ENCODE measurements at regions not wholly inside any gene's neighbourhood (a gene's known extent, or its start where the extent isn't known, plus 50 kb on each side); places are given as distances from the start of the nearest gene placed in this dataset.
"Not testable (repeated sequence)": the region's sequence is repeated elsewhere in the genome, so short reads cannot be mapped to it uniquely, and the experiment has no call there.

- no peak for DNase-seq
Measured at GRCh38 chr6:27804851-27805250, 107.3 kb downstream of the OR2B2 start.

- DNase-seq: no peak
Measured at GRCh38 chr6:27800731-27801373, 111.3 kb downstream of the OR2B2 start.

DNA sequence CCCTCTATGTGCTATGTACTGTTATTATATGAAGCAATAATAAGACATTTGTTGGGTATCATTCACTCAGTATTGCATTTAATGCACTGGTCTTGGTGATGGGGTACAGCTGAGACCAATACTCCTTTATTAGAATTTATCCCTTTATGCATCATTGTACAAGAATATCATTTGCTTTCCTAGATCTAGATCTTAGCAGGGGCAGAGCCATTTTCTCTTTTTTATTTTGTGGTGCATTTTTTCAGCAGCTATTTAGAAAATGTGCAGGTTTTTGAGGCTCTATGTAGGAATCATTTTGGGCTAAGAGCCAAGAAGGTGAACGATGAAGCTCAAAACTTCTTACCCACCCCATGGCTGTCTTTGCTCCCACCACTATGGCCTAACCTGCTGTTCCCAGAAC lies 114.2 kb downstream of the OR2B2 start:
- no peak for DNase-seq

DNA sequence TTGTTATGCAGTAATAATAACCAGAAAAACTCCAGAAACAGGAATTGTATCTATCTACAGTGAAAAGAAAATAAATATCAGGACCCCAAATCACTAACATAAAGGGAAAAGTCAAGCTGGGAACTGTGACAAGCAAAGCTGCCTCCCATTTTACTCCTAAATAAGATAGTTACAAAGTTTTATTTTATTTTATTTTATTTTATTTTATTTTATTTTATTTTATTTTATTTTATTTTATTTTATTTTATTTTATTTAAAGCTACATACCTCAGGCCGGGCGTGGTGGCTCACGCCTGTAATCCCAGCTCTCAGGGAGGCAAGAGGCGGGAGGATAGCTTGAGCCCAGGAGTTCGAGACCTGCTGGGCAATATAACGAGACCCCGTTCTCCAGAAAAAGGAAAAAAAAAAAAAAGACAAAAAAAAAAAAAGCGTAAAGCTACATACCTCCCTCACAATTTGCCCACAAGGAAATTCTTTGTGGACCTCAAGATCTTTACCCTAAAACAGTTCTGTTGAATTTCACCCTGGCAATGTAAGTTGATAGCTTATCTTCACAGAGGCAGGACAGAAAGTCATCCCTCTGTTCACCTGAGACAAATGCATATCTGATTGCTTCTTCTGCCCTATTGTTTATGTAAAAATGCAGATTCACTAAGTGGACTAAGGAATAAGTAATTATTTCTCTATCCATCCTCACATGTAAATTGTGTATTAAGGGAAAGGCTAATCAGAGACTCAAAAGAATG lies 115.3 kb downstream of the OR2B2 start:
- DNase-seq: not testable (repeated sequence)

GRCh38 chr6:27795697-27796494 lies 116.3 kb downstream of the OR2B2 start:
- peak in 1 of 2 donors; percentile 95 for DNase-seq

DNA sequence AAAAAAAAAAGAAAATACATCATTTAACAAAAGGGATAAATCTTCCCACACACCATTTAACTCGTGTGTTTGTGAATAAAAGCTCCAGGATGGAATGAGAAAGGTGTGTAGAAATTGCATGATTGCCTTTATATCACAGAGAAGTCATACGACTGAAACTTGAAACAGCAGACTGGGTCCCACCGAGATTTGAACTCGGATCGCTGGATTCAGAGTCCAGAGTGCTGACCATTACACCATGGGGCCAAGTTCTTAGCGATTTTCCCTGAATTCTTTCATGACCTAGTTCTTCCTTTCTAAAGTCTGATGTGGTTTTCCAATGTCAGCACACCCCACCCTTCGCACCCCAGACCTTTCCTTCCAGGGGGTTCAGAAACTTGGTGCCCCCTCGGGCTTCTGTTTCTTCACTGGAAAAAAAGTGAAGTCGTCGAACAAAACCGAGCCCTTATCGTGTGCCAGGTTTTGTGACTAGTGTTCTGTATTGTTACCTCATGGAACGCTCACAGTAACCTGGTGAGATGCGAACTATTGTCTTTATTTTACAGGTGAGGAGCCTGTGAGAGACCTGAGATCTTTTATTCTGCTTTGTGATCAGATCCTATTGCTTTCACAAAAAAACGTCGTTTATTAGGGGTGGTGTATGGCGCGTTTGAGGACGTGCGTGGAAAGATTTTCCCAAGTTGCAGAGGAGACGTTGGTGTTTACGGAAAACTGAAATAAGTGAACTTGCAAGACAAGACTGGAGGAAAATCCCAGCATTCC lies 120.8 kb downstream of the OR2B2 start:
- no peak for DNase-seq

GRCh38 chr6:27788376-27788775 lies 123.8 kb downstream of the OR2B2 start:
- not testable (repeated sequence) for DNase-seq

DNA sequence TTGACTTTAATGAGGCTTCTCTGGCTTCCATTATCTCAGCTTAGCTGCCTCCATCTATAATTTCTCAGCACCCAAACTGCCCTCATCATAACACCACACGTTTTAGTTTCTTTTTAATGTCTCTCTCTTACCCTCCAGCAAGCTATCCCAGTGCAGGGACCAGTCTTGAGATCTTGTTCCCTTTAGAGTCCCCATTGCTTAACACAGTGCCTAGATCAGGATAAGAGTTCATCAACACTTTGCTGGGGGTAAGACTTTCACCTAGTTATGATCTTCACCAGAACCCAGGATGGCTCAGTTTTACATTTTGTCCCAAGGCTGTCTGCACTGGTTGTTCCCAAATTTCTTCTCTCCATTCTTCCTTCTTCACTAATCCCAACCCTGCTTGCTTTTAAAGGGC lies 126.1 kb downstream of the OR2B2 start:
- DNase-seq: no peak

DNA sequence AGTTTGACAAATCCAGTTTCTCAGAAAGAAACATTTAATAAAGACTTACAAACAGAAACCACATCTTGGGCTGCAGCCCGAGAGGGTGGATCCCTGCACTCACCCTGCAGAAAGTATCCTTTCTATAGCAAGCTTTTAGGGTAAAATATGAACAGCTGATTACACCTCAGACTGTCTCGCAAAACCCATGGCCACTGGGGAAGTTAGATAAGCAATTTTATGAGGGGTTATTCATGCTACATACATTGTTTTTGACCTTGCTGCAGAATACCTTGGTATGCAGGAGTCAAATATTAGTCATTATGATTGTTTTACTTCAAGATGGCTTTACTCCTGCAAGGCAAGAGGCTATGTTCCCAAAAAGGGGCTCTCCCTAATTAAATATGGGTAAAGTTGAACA lies 126.9 kb downstream of the OR2B2 start:
- DNase-seq: no peak

- no peak for DNase-seq
Measured at GRCh38 chr6:27782748-27783147, 129.4 kb downstream of the OR2B2 start.

DNA sequence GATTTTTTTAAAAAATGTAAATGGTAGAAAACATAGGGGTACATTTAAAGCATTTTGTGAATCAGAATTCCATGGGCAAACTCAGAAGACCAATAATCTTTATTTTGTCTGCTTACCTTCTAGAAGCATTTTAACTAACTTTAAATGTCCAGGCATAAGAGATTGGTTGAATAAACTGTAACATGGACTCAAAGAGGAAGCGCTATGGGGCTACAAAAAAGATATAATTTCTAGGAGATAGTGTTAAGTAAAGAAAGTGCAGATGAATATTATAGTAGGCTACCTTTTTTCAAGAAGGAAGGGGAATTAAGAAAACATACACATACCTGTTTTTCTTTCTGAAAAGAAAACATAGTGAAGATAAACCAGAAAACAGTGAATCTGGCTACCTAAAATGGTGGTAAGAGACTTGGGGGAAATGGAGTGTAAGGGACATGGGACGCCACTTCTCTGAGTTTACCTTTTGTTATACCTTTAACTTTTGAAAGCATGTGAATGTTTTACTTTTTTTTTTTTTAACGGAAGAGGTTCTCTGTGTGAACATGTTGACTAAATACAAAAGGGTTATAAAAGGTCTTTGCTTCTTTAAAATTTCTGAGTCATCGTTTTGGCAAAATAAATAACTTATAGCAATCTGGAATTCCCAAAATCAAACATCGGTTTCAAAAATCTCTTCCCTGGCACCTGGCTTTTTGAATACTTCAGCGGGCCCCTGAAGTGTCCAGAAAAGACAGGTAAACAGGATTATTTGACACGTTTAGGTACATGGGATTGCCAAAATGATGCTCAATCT lies 133.4 kb downstream of the OR2B2 start:
- no peak for DNase-seq

DNA sequence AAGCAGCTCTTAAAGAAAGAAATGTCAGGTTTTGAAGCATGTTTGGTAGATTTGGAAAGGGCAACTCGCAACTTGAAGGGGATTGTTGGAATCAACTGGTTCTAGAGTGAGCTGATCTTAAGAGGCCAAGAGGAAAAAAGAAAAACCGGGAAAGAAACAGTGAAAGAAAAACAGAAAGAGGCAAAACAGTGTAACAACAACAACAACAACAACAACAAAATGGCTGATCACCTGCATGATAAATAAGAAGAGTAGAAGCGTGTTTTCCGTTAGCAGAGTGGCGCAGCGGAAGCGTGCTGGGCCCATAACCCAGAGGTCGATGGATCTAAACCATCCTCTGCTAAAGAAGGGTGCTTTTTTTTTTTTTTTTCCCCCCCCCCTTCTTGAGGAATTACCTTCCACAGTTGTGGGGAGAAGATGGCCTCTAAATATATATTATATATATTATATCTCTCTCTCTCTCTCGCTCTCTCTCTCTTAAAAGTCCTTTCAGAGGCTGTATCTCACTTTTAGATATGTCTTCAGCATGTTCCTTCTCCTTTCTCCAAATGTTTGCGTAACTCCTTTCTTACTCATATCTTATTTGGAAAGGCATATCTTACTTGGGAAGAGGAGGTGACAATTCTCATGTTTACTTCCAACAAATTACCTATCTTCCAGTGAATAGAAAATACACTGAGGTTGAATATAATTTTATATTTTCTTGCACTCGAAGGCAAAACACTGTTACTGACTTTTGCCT lies 134.4 kb downstream of the OR2B2 start:
- no peak for DNase-seq

GRCh38 chr6:27777126-27777525 lies 135.1 kb downstream of the OR2B2 start:
- no peak for DNase-seq

DNA sequence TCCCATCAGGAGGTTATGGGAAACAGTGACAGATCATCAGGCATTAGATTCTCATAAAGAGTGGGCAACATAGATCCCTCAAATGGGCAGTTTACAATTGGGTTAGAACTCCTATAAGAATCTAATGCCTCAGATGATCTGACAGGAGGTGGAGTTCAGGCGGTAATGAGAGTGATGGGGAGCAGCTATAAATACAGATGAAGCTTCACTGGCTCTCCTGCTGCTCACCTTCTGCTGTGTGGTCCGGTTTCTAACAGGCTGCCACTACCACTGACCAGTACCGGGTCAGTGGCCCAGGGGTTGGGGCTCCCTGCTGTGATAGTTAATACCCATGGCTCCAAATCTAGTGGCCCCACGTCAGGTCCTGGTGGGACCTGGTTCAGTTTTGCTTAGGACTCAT lies 135.7 kb downstream of the OR2B2 start:
- DNase-seq: no peak

GRCh38 chr6:27775796-27776184 lies 136.4 kb downstream of the OR2B2 start:
- no peak for DNase-seq

DNA sequence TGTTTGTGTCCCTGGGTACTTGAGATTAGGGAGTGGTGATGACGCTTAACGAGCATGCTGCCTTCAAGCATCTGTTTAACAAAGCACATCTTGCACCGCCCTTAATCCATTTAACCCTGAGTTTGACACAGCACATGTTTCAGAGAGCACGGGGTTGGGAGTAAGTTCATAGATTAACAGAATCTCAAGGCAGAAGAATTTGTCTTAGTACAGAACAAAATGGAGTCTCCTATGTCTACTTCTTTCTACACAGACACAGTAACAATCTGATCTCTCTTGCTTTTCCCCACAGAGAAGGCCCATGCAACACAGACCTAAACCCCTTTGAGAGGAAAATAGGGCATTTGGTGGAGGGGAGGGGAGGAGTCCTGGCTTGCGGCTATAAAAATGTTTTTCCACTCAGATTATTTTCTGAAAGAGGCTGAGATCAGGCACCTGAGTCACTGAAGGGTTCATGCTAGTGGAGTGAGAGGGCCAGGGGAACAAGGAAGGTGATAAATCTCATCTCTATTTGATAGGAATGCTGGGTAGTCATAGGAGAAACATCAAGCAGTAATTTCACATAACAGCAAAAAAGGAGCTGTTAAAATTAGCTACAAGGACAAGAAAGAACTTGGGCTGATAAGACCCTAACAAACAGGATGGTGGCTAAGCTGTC lies 136.9 kb downstream of the OR2B2 start:
- DNase-seq: not testable (repeated sequence)

- DNase-seq: not testable (repeated sequence)
Measured at GRCh38 chr6:27774264-27774600, 138.0 kb downstream of the OR2B2 start.

DNA sequence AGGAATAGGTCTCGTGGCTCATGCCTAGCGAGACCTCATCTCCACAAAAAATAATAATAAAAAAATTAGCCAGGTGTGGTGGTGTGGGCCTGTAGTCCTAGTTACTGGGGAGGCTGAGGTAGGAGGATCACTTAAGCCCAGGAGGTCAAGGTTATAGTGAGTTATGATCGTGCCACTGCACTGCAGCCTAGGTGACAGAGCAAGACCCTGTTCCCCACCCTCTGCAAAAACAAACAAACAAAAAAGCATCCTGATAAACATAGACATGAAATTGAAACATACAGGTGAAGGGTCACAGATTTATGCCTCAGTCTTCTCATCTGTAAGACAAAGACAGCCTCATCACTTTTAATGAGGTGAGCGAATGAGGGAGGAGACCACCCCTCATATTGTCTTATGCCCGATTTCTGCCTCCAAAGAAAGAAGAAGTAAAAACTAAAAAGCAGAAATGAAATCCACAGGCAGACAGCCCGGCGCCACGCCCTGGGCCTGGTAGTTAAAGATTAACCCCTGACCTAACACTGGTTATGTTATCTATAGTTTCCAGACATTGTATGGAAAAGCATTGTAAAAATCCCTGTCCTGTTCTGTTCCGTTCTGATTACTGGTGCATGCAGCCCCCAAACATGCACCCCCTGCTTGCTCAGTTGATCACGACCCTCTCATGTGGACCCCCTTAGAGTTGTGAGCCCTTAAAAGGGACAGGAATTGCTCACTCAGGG lies 138.5 kb downstream of the OR2B2 start:
- DNase-seq: not testable (repeated sequence)

- DNase-seq: peak; percentile 50 to 74
Measured at GRCh38 chr6:27772261-27773001, 139.8 kb downstream of the OR2B2 start.

DNA sequence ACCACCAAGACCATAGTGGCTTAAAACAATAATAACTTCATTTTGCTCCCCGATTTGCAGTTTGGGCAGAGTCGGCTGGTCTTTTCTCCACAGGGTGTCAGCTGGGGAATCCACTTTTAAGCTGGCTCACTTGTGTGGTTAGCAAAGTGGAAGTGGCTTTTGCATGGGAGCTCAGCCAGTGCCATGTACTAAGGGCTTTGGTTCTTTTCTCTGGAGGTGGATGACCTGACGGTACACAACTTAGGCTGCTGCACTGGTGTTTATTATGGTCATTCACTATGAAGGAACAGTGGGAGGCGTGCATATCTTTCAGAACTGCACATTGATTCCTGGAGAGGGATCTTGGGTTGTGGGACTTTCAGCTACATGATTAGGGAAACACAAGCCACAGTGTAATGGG lies 141.0 kb downstream of the OR2B2 start:
- DNase-seq: peak in 1 of 2 donors; percentile 9

All from bone marrow (tissue), 2 donors.